Fibroblast of the conjunctiva (primary cell): ENCODE measurements at regions not wholly inside any gene's neighbourhood (a gene's known extent, or its start where the extent isn't known, plus 50 kb on each side); places are given as distances from the start of the nearest gene placed in this dataset.
"Not testable (repeated sequence)": the region's sequence is repeated elsewhere in the genome, so short reads cannot be mapped to it uniquely, and the experiment has no call there.

Experiments used
- DNase-seq: peaks from one replicate; pipeline ENCODE4 v3.0.0-alpha.2; 2010; ENCODE audit warnings: low read depth

- DNase-seq = no peak
These were observed 882.4 kb upstream of the EEF2KMT start for GRCh38 chr16:5979905-5980550.

- no peak for DNase-seq
These were observed 879.7 kb upstream of the EEF2KMT start for GRCh38 chr16:5977329-5977728.

- DNase-seq = no peak
These were observed 875.2 kb upstream of the EEF2KMT start for GRCh38 chr16:5972747-5973146.

- no peak for DNase-seq
These were observed 874.3 kb upstream of the EEF2KMT start for GRCh38 chr16:5971924-5972323.

- DNase-seq = no peak
These were observed 873.5 kb upstream of the EEF2KMT start for GRCh38 chr16:5971106-5971505.

- DNase-seq = no peak
These were observed 868.4 kb upstream of the EEF2KMT start for GRCh38 chr16:5966004-5966403.

GRCh38 chr16:5965321-5965720 lies 867.7 kb upstream of the EEF2KMT start:
- DNase-seq = no peak

- DNase-seq = no peak
These were observed 853.9 kb upstream of the EEF2KMT start for GRCh38 chr16:5951486-5951885.

- DNase-seq = no peak
These were observed 847.4 kb upstream of the EEF2KMT start for GRCh38 chr16:5944971-5945370.

- DNase-seq = no peak
These were observed 841.0 kb upstream of the EEF2KMT start for GRCh38 chr16:5938607-5939006.

- DNase-seq = no peak
These were observed 835.3 kb upstream of the EEF2KMT start for GRCh38 chr16:5932906-5933305.

- DNase-seq = no peak
These were observed 831.0 kb upstream of the EEF2KMT start for GRCh38 chr16:5928476-5929065.

- no peak for DNase-seq
These were observed 828.3 kb upstream of the EEF2KMT start for GRCh38 chr16:5925850-5926249.

- no peak for DNase-seq
These were observed 825.1 kb upstream of the EEF2KMT start for GRCh38 chr16:5922686-5923085.

GRCh38 chr16:5918567-5919130 lies 821.1 kb upstream of the EEF2KMT start:
- no peak for DNase-seq

- no peak for DNase-seq
These were observed 820.0 kb upstream of the EEF2KMT start for GRCh38 chr16:5917436-5918195.

GRCh38 chr16:5916711-5917191 lies 819.2 kb upstream of the EEF2KMT start:
- no peak for DNase-seq

- DNase-seq = no peak
These were observed 813.6 kb upstream of the EEF2KMT start for GRCh38 chr16:5911241-5911640.

- DNase-seq = not testable (repeated sequence)
These were observed 812.0 kb upstream of the EEF2KMT start for GRCh38 chr16:5909556-5909955.

GRCh38 chr16:5907544-5907943 lies 809.9 kb upstream of the EEF2KMT start:
- DNase-seq = no peak

GRCh38 chr16:5906351-5906750 lies 808.8 kb upstream of the EEF2KMT start:
- DNase-seq = no peak

- no peak for DNase-seq
These were observed 808.3 kb upstream of the EEF2KMT start for GRCh38 chr16:5905935-5906334.

GRCh38 chr16:5903832-5904231 lies 806.2 kb upstream of the EEF2KMT start:
- DNase-seq = no peak
